Smooth muscle cell (in vitro differentiated cells): ENCODE measurements at regions not wholly inside any gene's neighbourhood (a gene's known extent, or its start where the extent isn't known, plus 50 kb on each side); places are given as distances from the start of the nearest gene placed in this dataset.

ENCODE experiments used
- DNase-seq: peaks from one replicate; lab custom pipeline; 2025; ENCODE audit not compliant: unreplicated experiment; lab: John Stamatoyannopoulos, UW
- H2AFZ ChIP-seq: fragments of 200-600 bp; sonication (generic); 2 replicates; pipeline ENCODE4 v1.6.0; 2016; ENCODE audit warnings: antibody characterized with exemption, low read depth, mild to moderate bottlenecking
- H3F3A ChIP-seq: fragments of 200-600 bp; sonication (generic); 2 replicates; pipeline ENCODE4 v1.6.0; 2017; ENCODE audit warnings: antibody characterized with exemption, low read depth
- H3K27ac ChIP-seq: fragments of 200-600 bp; sonication (generic); 2 replicates; pipeline ENCODE4 v1.5.1; 2016; ENCODE audit warnings: low read depth, mild to moderate bottlenecking
- H3K27me3 ChIP-seq: fragments of 200-600 bp; sonication (generic); 2 replicates; pipeline ENCODE4 v1.6.1; 2016; ENCODE audit warnings: low read depth, mild to moderate bottlenecking
- H3K36me3 ChIP-seq: fragments of 200-600 bp; sonication (generic); 2 replicates; pipeline ENCODE4 v1.5.1; 2016; ENCODE audit warnings: low read depth
- H3K4me1 ChIP-seq: fragments of 200-600 bp; sonication (generic); 2 replicates; pipeline ENCODE4 v1.5.1; 2016; ENCODE audit warnings: low read depth
- H3K4me2 ChIP-seq: fragments of 200-600 bp; sonication (generic); 2 replicates; pipeline ENCODE4 v1.6.0; 2016; ENCODE audit warnings: mild to moderate bottlenecking
- H3K4me3 ChIP-seq: fragments of 200-600 bp; sonication (generic); 2 replicates; pipeline ENCODE4 v1.5.1; 2016; ENCODE audit warnings: mild to moderate bottlenecking
- H3K79me2 ChIP-seq: fragments of 200-600 bp; sonication (generic); 2 replicates; pipeline ENCODE4 v1.6.0; 2016; ENCODE audit warnings: low read depth, mild to moderate bottlenecking
- H3K9ac ChIP-seq: fragments of 200-600 bp; sonication (generic); 2 replicates; pipeline ENCODE4 v1.6.0; 2016; ENCODE audit warnings: low read depth
- H3K9me3 ChIP-seq: fragments of 200-600 bp; sonication (generic); replicated peaks from 2 replicates; pipeline ENCODE4 v1.5.1; 2016; ENCODE audit warnings: low read depth
- H4K20me1 ChIP-seq: fragments of 200-600 bp; sonication (generic); 2 replicates; pipeline ENCODE4 v1.6.0; 2016; ENCODE audit warnings: low read depth
- WGBS: methylation state at CpG from one replicate; pipeline ENCODE4 v1.1.7; 2016; ENCODE audit warnings: low lambda C conversion rate; 5-methylcytosine and 5-hydroxymethylcytosine counted together
- TF ChIP-seq, protein P1 (sequence below): fragments of 200-600 bp; sonication (generic); IDR thresholded peaks from 2 replicates; pipeline ENCODE4 v1.5.1; 2017; ENCODE audit warnings: borderline replicate concordance, mild to moderate bottlenecking, antibody characterized with exemption; ENCODE audit not compliant: insufficient read depth, poor library complexity, severe bottlenecking

DNA sequence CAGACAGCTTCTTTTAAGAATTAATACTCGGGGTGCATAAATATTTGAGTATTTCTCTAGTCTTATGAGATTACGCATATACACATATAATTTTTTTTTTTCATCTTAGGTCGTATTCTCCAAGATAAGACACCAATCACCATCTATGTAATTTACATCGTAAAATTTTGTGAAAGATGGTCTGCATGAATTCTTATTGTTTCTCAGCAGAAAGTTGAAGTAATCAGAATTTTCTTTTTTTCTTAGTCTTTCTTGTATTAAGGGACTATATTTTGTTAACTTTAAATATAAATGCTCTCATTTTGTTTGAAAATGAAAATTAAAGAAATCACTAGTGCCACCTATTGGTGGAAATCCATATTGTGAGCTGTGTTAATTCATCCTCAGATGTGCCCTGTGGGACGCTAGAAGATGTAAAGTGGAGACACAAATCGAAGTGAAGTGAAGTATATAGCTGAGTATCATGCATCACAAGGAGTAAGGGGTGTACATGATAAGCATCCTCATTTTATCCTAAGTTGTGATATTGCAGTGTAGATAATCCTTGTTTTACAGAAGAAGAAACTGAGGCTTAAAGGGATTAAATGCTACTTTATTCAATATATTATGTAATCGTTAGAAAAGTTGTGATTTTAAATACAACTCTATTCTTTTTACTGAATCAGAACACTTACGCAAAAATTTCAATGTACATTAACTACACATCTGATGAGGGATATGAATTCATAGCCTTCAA, 2084.3 kb downstream of the LRRC4C start:
- no peak for DNase-seq
- Histone ChIP-seq H3K79me2 (no peaks in the 10 kb centered on the region), H2AFZ (no peak overlapping the region), H3K27me3 (no peaks in the 10 kb centered on the region), H4K20me1 (no peaks in the 10 kb centered on the region), H3K9me3 (no peaks in the 10 kb centered on the region), H3K4me1 (no peaks in the 10 kb centered on the region), H3F3A (no peaks in the 10 kb centered on the region), H3K9ac (no peak overlapping the region), H3K4me2 (no peak overlapping the region), H3K36me3 (no peaks in the 10 kb centered on the region), H3K27ac (no peak overlapping the region), H3K4me3 (no peak overlapping the region)
- TF ChIP-seq, protein P1, sequence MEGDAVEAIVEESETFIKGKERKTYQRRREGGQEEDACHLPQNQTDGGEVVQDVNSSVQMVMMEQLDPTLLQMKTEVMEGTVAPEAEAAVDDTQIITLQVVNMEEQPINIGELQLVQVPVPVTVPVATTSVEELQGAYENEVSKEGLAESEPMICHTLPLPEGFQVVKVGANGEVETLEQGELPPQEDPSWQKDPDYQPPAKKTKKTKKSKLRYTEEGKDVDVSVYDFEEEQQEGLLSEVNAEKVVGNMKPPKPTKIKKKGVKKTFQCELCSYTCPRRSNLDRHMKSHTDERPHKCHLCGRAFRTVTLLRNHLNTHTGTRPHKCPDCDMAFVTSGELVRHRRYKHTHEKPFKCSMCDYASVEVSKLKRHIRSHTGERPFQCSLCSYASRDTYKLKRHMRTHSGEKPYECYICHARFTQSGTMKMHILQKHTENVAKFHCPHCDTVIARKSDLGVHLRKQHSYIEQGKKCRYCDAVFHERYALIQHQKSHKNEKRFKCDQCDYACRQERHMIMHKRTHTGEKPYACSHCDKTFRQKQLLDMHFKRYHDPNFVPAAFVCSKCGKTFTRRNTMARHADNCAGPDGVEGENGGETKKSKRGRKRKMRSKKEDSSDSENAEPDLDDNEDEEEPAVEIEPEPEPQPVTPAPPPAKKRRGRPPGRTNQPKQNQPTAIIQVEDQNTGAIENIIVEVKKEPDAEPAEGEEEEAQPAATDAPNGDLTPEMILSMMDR, result peak; percentile 61
- 56% methylated on average over 8 of the region's 8 CpGs for WGBS

DNA sequence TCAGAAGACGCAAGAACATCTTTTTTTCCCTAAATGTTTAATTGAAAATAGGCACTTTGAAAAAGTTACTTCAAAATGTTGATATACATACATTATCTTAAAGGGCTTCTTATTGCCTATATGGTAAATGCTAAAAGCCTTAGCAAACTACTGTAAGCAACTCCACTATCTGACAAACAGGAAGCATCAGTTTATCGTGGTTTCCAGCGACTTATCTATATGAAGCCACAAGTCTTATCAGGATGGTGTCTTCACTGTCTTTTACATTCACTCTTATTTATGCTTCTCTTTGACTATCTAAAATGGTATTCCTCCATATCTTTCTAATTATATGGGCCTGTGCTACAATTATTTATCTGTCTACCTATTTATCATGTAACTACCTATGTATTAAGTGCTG, 2091.9 kb downstream of the LRRC4C start:
- no peak overlapping the region for H3K9ac ChIP-seq
- DNase-seq, result no peak
- no peaks in the 10 kb centered on the region for H3K36me3 ChIP-seq
- no peak overlapping the region for H2AFZ ChIP-seq
- no peaks in the 10 kb centered on the region for H3K4me1 ChIP-seq
- H3F3A ChIP-seq, result peaks cover 5% of the 10 kb centered on the region
- 42% methylated on average over 3 of the region's 3 CpGs for WGBS
- no peaks in the 10 kb centered on the region for H3K79me2 ChIP-seq
- H3K27me3 ChIP-seq, result no peaks in the 10 kb centered on the region
- no peak overlapping the region for H3K27ac ChIP-seq
- no peak overlapping the region for H3K4me2 ChIP-seq
- TF ChIP-seq, protein P1, result no peak
- H4K20me1 ChIP-seq, result no peaks in the 10 kb centered on the region
- no peak overlapping the region for H3K4me3 ChIP-seq
- H3K9me3 ChIP-seq, result no peaks in the 10 kb centered on the region

DNA sequence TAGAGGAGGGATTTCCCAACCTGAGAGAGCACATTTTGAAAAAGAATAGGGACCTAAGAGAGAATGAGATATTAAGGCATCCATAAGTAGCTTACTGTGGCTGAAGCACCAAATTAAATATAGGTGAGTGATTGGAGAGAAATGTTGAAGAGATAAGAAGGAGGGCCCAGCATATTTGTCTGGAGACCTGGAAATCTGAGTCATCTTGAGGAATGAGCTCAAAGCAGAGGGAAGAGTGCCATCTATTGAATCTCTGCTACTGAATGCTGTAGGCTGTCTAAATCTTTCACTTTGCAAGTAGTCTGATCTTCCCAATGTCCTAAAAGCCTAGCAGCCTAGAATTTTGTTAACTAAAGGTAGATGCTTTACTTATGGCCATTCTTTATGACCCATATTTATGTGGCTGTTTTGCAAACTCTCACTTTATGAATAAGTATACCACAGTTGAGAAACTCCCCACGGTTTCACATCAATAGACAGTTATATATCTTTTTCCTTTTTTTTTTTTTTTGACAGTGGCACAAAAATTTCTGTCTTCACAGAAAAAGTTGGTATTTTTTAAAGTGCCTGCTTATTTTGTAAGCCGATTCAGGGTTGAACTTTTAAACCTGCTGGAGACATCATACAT, 2093.5 kb downstream of the LRRC4C start:
- TF ChIP-seq, protein P1, result no peak
- H2AFZ ChIP-seq, result no peak overlapping the region
- DNase-seq, result no peak
- no peak overlapping the region for H3K4me2 ChIP-seq
- no peak overlapping the region for H3K27ac ChIP-seq
- peaks cover 5% of the 10 kb centered on the region for H3F3A ChIP-seq
- no peaks in the 10 kb centered on the region for H3K36me3 ChIP-seq
- no peaks in the 10 kb centered on the region for H3K79me2 ChIP-seq
- H3K4me1 ChIP-seq, result no peaks in the 10 kb centered on the region
- no peaks in the 10 kb centered on the region for H3K27me3 ChIP-seq
- WGBS, result 89% methylated on average over 2 of the region's 2 CpGs
- H3K9ac ChIP-seq, result no peak overlapping the region
- no peak overlapping the region for H3K4me3 ChIP-seq
- H3K9me3 ChIP-seq, result no peaks in the 10 kb centered on the region
- H4K20me1 ChIP-seq, result no peaks in the 10 kb centered on the region

DNA sequence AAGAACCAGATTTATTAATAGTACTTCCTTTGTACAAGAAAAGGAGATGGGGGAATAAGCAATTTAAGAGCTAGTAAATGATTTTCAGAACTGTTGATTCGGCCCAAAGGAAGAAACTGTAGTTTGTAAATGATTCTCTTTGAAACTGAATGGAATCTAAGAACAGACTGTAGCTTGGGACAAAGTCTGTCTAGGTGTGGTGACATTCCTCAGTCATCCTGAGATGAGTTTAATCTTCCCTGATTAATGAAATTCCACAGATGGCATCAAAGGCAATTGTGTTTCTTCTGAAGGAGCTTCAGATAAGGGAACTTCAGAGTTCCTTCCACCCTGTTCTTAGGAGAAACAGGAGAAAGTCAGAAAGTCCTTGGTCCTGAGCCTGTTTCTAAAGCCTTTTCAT, 2095.9 kb downstream of the LRRC4C start:
- Histone ChIP-seq H3K36me3 (no peaks in the 10 kb centered on the region), H3K79me2 (no peaks in the 10 kb centered on the region), H2AFZ (no peak overlapping the region), H3K9ac (no peak overlapping the region), H3K9me3 (no peaks in the 10 kb centered on the region), H4K20me1 (no peaks in the 10 kb centered on the region), H3K27me3 (no peaks in the 10 kb centered on the region), H3K4me3 (no peak overlapping the region), H3F3A (peaks cover 5% of the 10 kb centered on the region), H3K4me1 (no peaks in the 10 kb centered on the region), H3K4me2 (no peak overlapping the region), H3K27ac (no peak overlapping the region)
- 95% methylated on average over 1 of the region's 1 CpG for whole genome bisulfite sequencing
- no peak for DNase-seq
- TF ChIP-seq, protein P1, result no peak
